ENCODE measurements at regions not wholly inside any gene's neighbourhood (a gene's known extent, or its start where the extent isn't known, plus 50 kb on each side); places are given as distances from the start of the nearest gene placed in this dataset.
A peak's percentile ranks its signal among the peaks of the same experiment; 100 is the strongest.

DNA sequence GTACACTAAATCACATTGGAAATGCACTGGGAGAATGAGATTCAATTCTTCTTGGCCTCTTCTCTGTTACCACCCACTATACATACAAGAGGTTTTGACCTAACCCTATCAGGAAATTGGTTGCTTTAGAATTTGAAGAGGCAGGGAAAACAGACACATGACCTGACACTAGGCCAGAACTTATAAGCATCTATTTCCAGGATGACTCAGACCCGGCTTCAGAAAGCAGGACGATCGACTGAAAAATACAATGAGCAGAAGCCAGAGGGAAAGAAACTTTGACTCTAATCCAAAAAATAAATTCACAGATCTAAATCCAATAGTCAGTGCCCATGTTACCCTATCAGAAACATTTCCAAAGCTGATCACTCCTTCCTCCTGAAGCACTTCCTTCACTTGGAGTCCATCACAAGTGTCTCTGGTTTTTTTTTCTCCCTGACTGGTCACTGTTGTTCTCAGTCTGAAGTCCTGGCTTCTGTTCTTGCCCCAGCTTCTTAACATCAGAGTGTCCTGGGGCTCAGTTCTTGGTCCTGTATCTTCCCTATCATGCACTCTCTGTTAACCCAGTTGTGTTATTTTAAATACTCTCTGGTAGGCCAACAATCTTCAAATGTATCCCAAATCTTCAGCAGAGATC, 133.6 kb downstream of the P2RY1 start:
- H3K14ac ChIP-seq (ENCODE audit: low read length in 2 of 2) = no peak overlapping the region
- H2AFZ ChIP-seq (ENCODE audit: low read depth, low read length) = no peak overlapping the region
- H2BK120ac ChIP-seq (ENCODE audit: low read depth, low read length) = peak overlapping the region; percentile 67
- no peak overlapping the region for H3K4me3 ChIP-seq (ENCODE audit: insufficient read depth in 1 of 2, low read depth in 1 of 2, low read length in 2 of 2)
- peak; percentile 78 for DNase-seq
- no peak overlapping the region for H2AK5ac ChIP-seq (ENCODE audit: low read length, severe bottlenecking)
- no peak overlapping the region for H3K4me2 ChIP-seq (ENCODE audit: low read length, poor library complexity, severe bottlenecking)
- WGBS = 0% methylated on average over 3 of the region's 3 CpGs
- H4K91ac ChIP-seq (ENCODE audit: low read length) = no peak overlapping the region
- H3K18ac ChIP-seq (ENCODE audit: low read depth in 1 of 2, low read length in 2 of 2) = peak overlapping the region in 1 of 2 experiments; percentile 72
- no peak overlapping the region for H3K23ac ChIP-seq (ENCODE audit: low read length in 2 of 2)
- peaks cover 3% of the 10 kb centered on the region for H3K9me3 ChIP-seq (ENCODE audit: control insufficient read depth, low read length)
- peak overlapping the region; percentile 10 to 67 for H2BK12ac ChIP-seq (ENCODE audit: low read length in 2 of 2)
- H3K36me3 ChIP-seq (ENCODE audit: control insufficient read depth in 1 of 2, insufficient read depth in 2 of 2, low read depth in 1 of 2, low read length in 2 of 2) = no peaks in the 10 kb centered on the region
- no peak overlapping the region for H3K27ac ChIP-seq (ENCODE audit: low read length, poor library complexity, severe bottlenecking)
- H2BK15ac ChIP-seq (ENCODE audit: low read depth, poor library complexity, severe bottlenecking) = peak overlapping the region; percentile 33
- no peak overlapping the region for H2BK5ac ChIP-seq (ENCODE audit: low read depth, low read length, poor library complexity, severe bottlenecking)
- H4K8ac ChIP-seq (ENCODE audit: low read length) = peak overlapping the region; percentile 72
- H3K4ac ChIP-seq (ENCODE audit: low read depth in 1 of 2, low read length in 2 of 2) = peak overlapping the region in 1 of 2 experiments; percentile 53
- H3K27me3 ChIP-seq (ENCODE audit: control insufficient read depth in 1 of 2, insufficient read depth in 1 of 2, low read length in 2 of 2) = no peaks in the 10 kb centered on the region
- H3K9ac ChIP-seq (ENCODE audit: low read length) = peak overlapping the region; percentile 16
- H3K4me1 ChIP-seq (ENCODE audit: control insufficient read depth, insufficient read depth, low read depth, low read length) = no peaks in the 10 kb centered on the region
- no peaks in the 10 kb centered on the region for H3K79me1 ChIP-seq (replicated peaks; ENCODE audit: low read length, poor library complexity, severe bottlenecking)

DNA sequence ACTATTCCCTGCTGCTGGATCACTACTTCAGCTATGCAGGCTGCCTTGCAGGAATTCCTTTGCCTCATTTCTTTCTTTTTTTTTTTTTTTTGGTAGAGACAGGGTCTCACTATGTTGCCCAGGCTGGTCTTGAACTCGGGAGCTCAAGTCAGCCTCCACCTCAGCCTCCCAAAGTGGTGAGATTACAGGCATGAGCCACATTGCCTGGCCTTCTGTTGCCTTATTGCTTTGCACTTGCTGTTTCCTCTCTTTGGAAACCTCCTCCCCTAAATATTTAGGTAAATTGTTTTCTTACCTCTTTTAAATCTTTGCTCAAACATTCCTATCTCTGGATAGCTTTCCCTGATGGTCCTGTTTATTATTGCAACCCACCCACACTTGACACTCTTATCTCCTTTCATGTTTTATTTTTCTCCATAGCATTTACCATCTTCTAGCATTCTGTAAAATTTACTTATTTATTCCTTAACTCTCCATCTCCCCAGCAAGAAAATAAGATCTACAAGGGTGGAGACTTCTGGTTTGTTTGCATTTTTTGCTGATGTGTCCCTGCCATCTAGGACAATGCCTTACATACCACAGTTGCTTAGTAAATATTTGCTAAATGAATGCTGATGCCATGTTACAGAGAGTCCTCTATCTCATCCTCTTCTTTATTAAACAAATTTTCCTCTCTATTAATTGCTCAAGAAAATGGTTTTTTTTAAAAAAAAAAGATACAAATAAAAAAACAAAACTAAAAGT, 134.8 kb downstream of the P2RY1 start:
- Histone ChIP-seq H3K4me2 (ENCODE audit: low read length, poor library complexity, severe bottlenecking) (no peak overlapping the region), H3K18ac (ENCODE audit: low read depth in 1 of 2, low read length in 2 of 2) (no peak overlapping the region), H2BK12ac (ENCODE audit: low read length in 2 of 2) (no peak overlapping the region), H3K14ac (ENCODE audit: low read length in 2 of 2) (no peak overlapping the region), H2AFZ (ENCODE audit: low read depth, low read length) (no peak overlapping the region), H3K9ac (ENCODE audit: low read length) (no peak overlapping the region), H2BK5ac (ENCODE audit: low read depth, low read length, poor library complexity, severe bottlenecking) (no peak overlapping the region), H3K23ac (ENCODE audit: low read length in 2 of 2) (no peak overlapping the region), H2BK120ac (ENCODE audit: low read depth, low read length) (peak overlapping the region; percentile 49), H3K79me1 (replicated peaks; ENCODE audit: low read length, poor library complexity, severe bottlenecking) (no peaks in the 10 kb centered on the region), H2AK5ac (ENCODE audit: low read length, severe bottlenecking) (no peak overlapping the region), H2BK15ac (ENCODE audit: low read depth, poor library complexity, severe bottlenecking) (no peak overlapping the region), H3K27me3 (ENCODE audit: control insufficient read depth in 1 of 2, insufficient read depth in 1 of 2, low read length in 2 of 2) (no peaks in the 10 kb centered on the region), H4K8ac (ENCODE audit: low read length) (no peak overlapping the region), H3K4me3 (ENCODE audit: insufficient read depth in 1 of 2, low read depth in 1 of 2, low read length in 2 of 2) (no peak overlapping the region), H3K9me3 (ENCODE audit: control insufficient read depth, low read length) (peaks cover 3% of the 10 kb centered on the region), H4K91ac (ENCODE audit: low read length) (no peak overlapping the region), H3K4ac (ENCODE audit: low read depth in 1 of 2, low read length in 2 of 2) (no peak overlapping the region), H3K36me3 (ENCODE audit: control insufficient read depth in 1 of 2, insufficient read depth in 2 of 2, low read depth in 1 of 2, low read length in 2 of 2) (no peaks in the 10 kb centered on the region), H3K27ac (ENCODE audit: low read length, poor library complexity, severe bottlenecking) (no peak overlapping the region), H3K4me1 (ENCODE audit: control insufficient read depth, insufficient read depth, low read depth, low read length) (no peaks in the 10 kb centered on the region)
- DNase-seq = peak; percentile 42
- 80% methylated on average over 1 of the region's 1 CpG for WGBS

DNA sequence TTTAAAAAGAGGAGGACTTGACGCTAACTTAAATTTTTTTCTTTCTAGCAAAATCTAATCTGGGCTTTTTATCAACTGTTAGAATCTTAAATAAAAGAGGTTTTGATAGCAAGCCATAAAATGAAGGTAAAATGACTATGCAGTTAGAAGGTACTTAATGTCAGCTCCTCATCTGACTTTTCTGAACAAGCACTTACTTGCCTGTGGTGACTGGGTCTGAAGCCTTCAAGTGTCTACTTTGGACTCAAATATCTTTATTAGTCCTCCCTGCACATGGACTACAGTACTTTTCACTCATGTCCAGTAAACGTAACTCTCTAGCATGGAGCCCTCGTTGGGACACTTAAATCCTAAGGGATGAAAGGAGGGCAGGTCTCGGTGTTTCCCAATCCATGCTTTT, 135.9 kb downstream of the P2RY1 start:
- Histone ChIP-seq H2AK5ac (ENCODE audit: low read length, severe bottlenecking) (no peak overlapping the region), H4K8ac (ENCODE audit: low read length) (no peak overlapping the region), H3K27ac (ENCODE audit: low read length, poor library complexity, severe bottlenecking) (no peak overlapping the region), H3K23ac (ENCODE audit: low read length in 2 of 2) (no peak overlapping the region), H2BK15ac (ENCODE audit: low read depth, poor library complexity, severe bottlenecking) (no peak overlapping the region), H4K91ac (ENCODE audit: low read length) (no peak overlapping the region), H3K9ac (ENCODE audit: low read length) (no peak overlapping the region), H3K79me1 (replicated peaks; ENCODE audit: low read length, poor library complexity, severe bottlenecking) (no peaks in the 10 kb centered on the region), H3K27me3 (ENCODE audit: control insufficient read depth in 1 of 2, insufficient read depth in 1 of 2, low read length in 2 of 2) (no peaks in the 10 kb centered on the region), H2BK5ac (ENCODE audit: low read depth, low read length, poor library complexity, severe bottlenecking) (no peak overlapping the region), H3K4ac (ENCODE audit: low read depth in 1 of 2, low read length in 2 of 2) (no peak overlapping the region), H2AFZ (ENCODE audit: low read depth, low read length) (no peak overlapping the region), H3K4me3 (ENCODE audit: insufficient read depth in 1 of 2, low read depth in 1 of 2, low read length in 2 of 2) (no peak overlapping the region), H3K18ac (ENCODE audit: low read depth in 1 of 2, low read length in 2 of 2) (no peak overlapping the region), H3K4me2 (ENCODE audit: low read length, poor library complexity, severe bottlenecking) (no peak overlapping the region), H2BK120ac (ENCODE audit: low read depth, low read length) (no peak overlapping the region), H3K36me3 (ENCODE audit: control insufficient read depth in 1 of 2, insufficient read depth in 2 of 2, low read depth in 1 of 2, low read length in 2 of 2) (no peaks in the 10 kb centered on the region), H2BK12ac (ENCODE audit: low read length in 2 of 2) (no peak overlapping the region), H3K9me3 (ENCODE audit: control insufficient read depth, low read length) (peaks cover 3% of the 10 kb centered on the region), H3K14ac (ENCODE audit: low read length in 2 of 2) (no peak overlapping the region), H3K4me1 (ENCODE audit: control insufficient read depth, insufficient read depth, low read depth, low read length) (no peaks in the 10 kb centered on the region)
- WGBS = 100% methylated on average over 3 of the region's 4 CpGs
- DNase-seq = no peak

GRCh38 chr3:152971880-152972279, 136.9 kb downstream of the P2RY1 start:
- Histone ChIP-seq H4K91ac (ENCODE audit: low read length) (no peak overlapping the region), H2BK5ac (ENCODE audit: low read depth, low read length, poor library complexity, severe bottlenecking) (no peak overlapping the region), H3K4me2 (ENCODE audit: low read length, poor library complexity, severe bottlenecking) (no peak overlapping the region), H3K4ac (ENCODE audit: low read depth in 1 of 2, low read length in 2 of 2) (no peak overlapping the region), H3K27me3 (ENCODE audit: control insufficient read depth in 1 of 2, insufficient read depth in 1 of 2, low read length in 2 of 2) (no peaks in the 10 kb centered on the region), H2BK12ac (ENCODE audit: low read length in 2 of 2) (no peak overlapping the region), H3K36me3 (ENCODE audit: control insufficient read depth in 1 of 2, insufficient read depth in 2 of 2, low read depth in 1 of 2, low read length in 2 of 2) (no peaks in the 10 kb centered on the region), H3K9me3 (ENCODE audit: control insufficient read depth, low read length) (no peaks in the 10 kb centered on the region), H2AFZ (ENCODE audit: low read depth, low read length) (no peak overlapping the region), H3K9ac (ENCODE audit: low read length) (no peak overlapping the region), H3K23ac (ENCODE audit: low read length in 2 of 2) (no peak overlapping the region), H3K27ac (ENCODE audit: low read length, poor library complexity, severe bottlenecking) (no peak overlapping the region), H2AK5ac (ENCODE audit: low read length, severe bottlenecking) (no peak overlapping the region), H2BK120ac (ENCODE audit: low read depth, low read length) (no peak overlapping the region), H3K4me3 (ENCODE audit: insufficient read depth in 1 of 2, low read depth in 1 of 2, low read length in 2 of 2) (no peak overlapping the region), H3K14ac (ENCODE audit: low read length in 2 of 2) (no peak overlapping the region), H2BK15ac (ENCODE audit: low read depth, poor library complexity, severe bottlenecking) (no peak overlapping the region), H4K8ac (ENCODE audit: low read length) (no peak overlapping the region), H3K79me1 (replicated peaks; ENCODE audit: low read length, poor library complexity, severe bottlenecking) (no peaks in the 10 kb centered on the region), H3K18ac (ENCODE audit: low read depth in 1 of 2, low read length in 2 of 2) (no peak overlapping the region), H3K4me1 (ENCODE audit: control insufficient read depth, insufficient read depth, low read depth, low read length) (no peaks in the 10 kb centered on the region)
- no peak for DNase-seq
- WGBS = 100% methylated on average over 2 of the region's 4 CpGs
